ENCODE measurements at regions not wholly inside any gene's neighbourhood (a gene's known extent, or its start where the extent isn't known, plus 50 kb on each side); places are given as distances from the start of the nearest gene placed in this dataset.
"Not testable (repeated sequence)": the region's sequence is repeated elsewhere in the genome, so short reads cannot be mapped to it uniquely, and the experiment has no call there.

GRCh38 chr2:12567411-12567810, 149.3 kb upstream of the TRIB2 start:
- Histone ChIP-seq H3K9me3 (ENCODE audit: control insufficient read depth in 2 of 3, low read length in 3 of 3) (no peaks in the 10 kb centered on the region), H3K4me1 (ENCODE audit: control insufficient read depth in 2 of 2, insufficient read depth in 2 of 2, low read length in 2 of 2) (no peaks in the 10 kb centered on the region), H3K27me3 (ENCODE audit: control insufficient read depth in 2 of 2, insufficient read depth in 2 of 2, low read length in 2 of 2) (no peaks in the 10 kb centered on the region), H3K27ac (ENCODE audit: low read depth, low read length) (no peak overlapping the region), H3K4me3 (ENCODE audit: low read length) (no peak overlapping the region), H3K36me3 (ENCODE audit: control insufficient read depth in 2 of 3, insufficient read depth in 3 of 3, low read length in 3 of 3) (no peaks in the 10 kb centered on the region)
- H3K9me3 Mint-ChIP-seq, result peaks cover 0 to 2% (median 0%) of the 10 kb centered on the region in 11 donors
- POLR2A ChIA-PET, result no interaction called here
- peaks cover 4 to 31% (median 20%) of the 10 kb centered on the region in 7 donors for H3K4me1 Mint-ChIP-seq
- DNase-seq (no peak), ATAC-seq (no peak)
- H3K36me3 Mint-ChIP-seq, result peaks cover 0 to 2% (median 0%) of the 10 kb centered on the region in 5 donors
- no peak overlapping the region for H3K4me3 Mint-ChIP-seq
- peak overlapping the region in 1 of 9 donors; percentile 13 for H3K27ac Mint-ChIP-seq
- H3K27me3 Mint-ChIP-seq, result peaks cover 0 to 18% (median 0%) of the 10 kb centered on the region in 5 donors
- CTCF ChIA-PET, result no interaction called here
- intact Hi-C loops (cut with micrococcal nuclease), result no loop called here

GRCh38 chr2:12569510-12569909, 147.2 kb upstream of the TRIB2 start:
- H3K27ac ChIP-seq (ENCODE audit: low read depth, low read length); H3K36me3 ChIP-seq (ENCODE audit: control insufficient read depth in 2 of 3, insufficient read depth in 3 of 3, low read length in 3 of 3); H3K4me3 Mint-ChIP-seq; H3K4me1 ChIP-seq (ENCODE audit: control insufficient read depth in 2 of 2, insufficient read depth in 2 of 2, low read length in 2 of 2); H3K9me3 Mint-ChIP-seq; intact Hi-C loops (cut with micrococcal nuclease); ATAC-seq; H3K36me3 Mint-ChIP-seq; H3K4me3 ChIP-seq (ENCODE audit: low read length); H3K9me3 ChIP-seq (ENCODE audit: control insufficient read depth in 2 of 3, low read length in 3 of 3); CTCF ChIA-PET; H3K27me3 ChIP-seq (ENCODE audit: control insufficient read depth in 2 of 2, insufficient read depth in 2 of 2, low read length in 2 of 2); DNase-seq; POLR2A ChIA-PET: not testable (repeated sequence)
- H3K27me3 Mint-ChIP-seq, result peaks cover 0 to 12% (median 0%) of the 10 kb centered on the region in 5 donors
- peak overlapping the region in 1 of 9 donors; percentile 33 for H3K27ac Mint-ChIP-seq
- H3K4me1 Mint-ChIP-seq, result peaks cover 4 to 20% (median 15%) of the 10 kb centered on the region in 7 donors

- CTCF ChIA-PET; H3K9me3 Mint-ChIP-seq; H3K36me3 Mint-ChIP-seq; intact Hi-C loops (cut with micrococcal nuclease); H3K27ac ChIP-seq (ENCODE audit: low read depth, low read length); H3K9me3 ChIP-seq (ENCODE audit: control insufficient read depth in 2 of 3, low read length in 3 of 3); H3K4me3 Mint-ChIP-seq; H3K27me3 ChIP-seq (ENCODE audit: control insufficient read depth in 2 of 2, insufficient read depth in 2 of 2, low read length in 2 of 2); ATAC-seq; H3K4me3 ChIP-seq (ENCODE audit: low read length); DNase-seq; POLR2A ChIA-PET; H3K36me3 ChIP-seq (ENCODE audit: control insufficient read depth in 2 of 3, insufficient read depth in 3 of 3, low read length in 3 of 3); H3K4me1 ChIP-seq (ENCODE audit: control insufficient read depth in 2 of 2, insufficient read depth in 2 of 2, low read length in 2 of 2): not testable (repeated sequence)
- peak overlapping the region in 1 of 9 donors; percentile 33 for H3K27ac Mint-ChIP-seq
- H3K4me1 Mint-ChIP-seq, result peaks cover 4 to 18% (median 11%) of the 10 kb centered on the region in 7 donors
- peaks cover 0 to 11% (median 0%) of the 10 kb centered on the region in 5 donors for H3K27me3 Mint-ChIP-seq
Observed at GRCh38 chr2:12569929-12570328, 146.8 kb upstream of the TRIB2 start.

- peaks cover 0 to 16% (median 7%) of the 10 kb centered on the region in 7 donors for H3K4me1 Mint-ChIP-seq
- intact Hi-C loops (cut with micrococcal nuclease), result no loop called here
- no peak overlapping the region for H3K4me3 ChIP-seq (ENCODE audit: low read length)
- H3K27me3 ChIP-seq (ENCODE audit: control insufficient read depth in 2 of 2, insufficient read depth in 2 of 2, low read length in 2 of 2), result no peaks in the 10 kb centered on the region
- CTCF ChIA-PET, result no interaction called here
- no peak overlapping the region for H3K27ac ChIP-seq (ENCODE audit: low read depth, low read length)
- no peak overlapping the region for H3K4me3 Mint-ChIP-seq
- DNase-seq (no peak), ATAC-seq (no peak)
- H3K27me3 Mint-ChIP-seq, result peaks cover 0 to 2% (median 0%) of the 10 kb centered on the region in 5 donors
- H3K9me3 Mint-ChIP-seq, result peaks cover 0 to 4% (median 0%) of the 10 kb centered on the region in 11 donors
- POLR2A ChIA-PET, result interaction anchor here (0.6 to 0.8 kb wide), 3 partner anchors 9 to 296 kb away, joined by 3 read pairs; no protein-coding TSS in a partner anchor
- H3K4me1 ChIP-seq (ENCODE audit: control insufficient read depth in 2 of 2, insufficient read depth in 2 of 2, low read length in 2 of 2), result no peaks in the 10 kb centered on the region
- H3K36me3 ChIP-seq (ENCODE audit: control insufficient read depth in 2 of 3, insufficient read depth in 3 of 3, low read length in 3 of 3), result no peaks in the 10 kb centered on the region
- H3K9me3 ChIP-seq (ENCODE audit: control insufficient read depth in 2 of 3, low read length in 3 of 3), result no peaks in the 10 kb centered on the region
- H3K36me3 Mint-ChIP-seq, result no peaks in the 10 kb centered on the region
- no peak overlapping the region for H3K27ac Mint-ChIP-seq
Observed at GRCh38 chr2:12577091-12577490, 139.6 kb upstream of the TRIB2 start.

- intact Hi-C loops (cut with micrococcal nuclease), result no loop called here
- ATAC-seq (no peak), DNase-seq (no peak)
- ChIA-PET POLR2A (interaction anchor here (0.6 kb wide), 2 partner anchors 82 to 296 kb away, joined by 3 read pairs; no protein-coding TSS in a partner anchor), CTCF (no interaction called here)
- peaks cover 0 to 2% (median 0%) of the 10 kb centered on the region in 5 donors for H3K27me3 Mint-ChIP-seq
- Histone ChIP-seq H3K4me1 (ENCODE audit: control insufficient read depth in 2 of 2, insufficient read depth in 2 of 2, low read length in 2 of 2) (no peaks in the 10 kb centered on the region), H3K9me3 (ENCODE audit: control insufficient read depth in 2 of 3, low read length in 3 of 3) (no peaks in the 10 kb centered on the region), H3K27ac (ENCODE audit: low read depth, low read length) (no peak overlapping the region), H3K27me3 (ENCODE audit: control insufficient read depth in 2 of 2, insufficient read depth in 2 of 2, low read length in 2 of 2) (no peaks in the 10 kb centered on the region), H3K36me3 (ENCODE audit: control insufficient read depth in 2 of 3, insufficient read depth in 3 of 3, low read length in 3 of 3) (no peaks in the 10 kb centered on the region), H3K4me3 (ENCODE audit: low read length) (no peak overlapping the region)
- H3K4me1 Mint-ChIP-seq, result peaks cover 0 to 16% (median 9%) of the 10 kb centered on the region in 7 donors
- no peaks in the 10 kb centered on the region for H3K36me3 Mint-ChIP-seq
- H3K27ac Mint-ChIP-seq, result peak overlapping the region in 1 of 9 donors; percentile 28
- H3K9me3 Mint-ChIP-seq, result peaks cover 0 to 4% (median 0%) of the 10 kb centered on the region in 11 donors
- H3K4me3 Mint-ChIP-seq, result no peak overlapping the region
Observed at GRCh38 chr2:12577567-12578253, 139.0 kb upstream of the TRIB2 start.

- Histone ChIP-seq H3K4me3 (ENCODE audit: low read length) (no peak overlapping the region), H3K4me1 (ENCODE audit: control insufficient read depth in 2 of 2, insufficient read depth in 2 of 2, low read length in 2 of 2) (no peaks in the 10 kb centered on the region), H3K9me3 (ENCODE audit: control insufficient read depth in 2 of 3, low read length in 3 of 3) (no peaks in the 10 kb centered on the region), H3K27me3 (ENCODE audit: control insufficient read depth in 2 of 2, insufficient read depth in 2 of 2, low read length in 2 of 2) (no peaks in the 10 kb centered on the region), H3K36me3 (ENCODE audit: control insufficient read depth in 2 of 3, insufficient read depth in 3 of 3, low read length in 3 of 3) (no peaks in the 10 kb centered on the region), H3K27ac (ENCODE audit: low read depth, low read length) (no peak overlapping the region)
- Mint-ChIP-seq H3K4me3 (no peak overlapping the region), H3K9me3 (peaks cover 0 to 4% (median 0%) of the 10 kb centered on the region in 11 donors), H3K4me1 (peaks cover 0 to 16% (median 7%) of the 10 kb centered on the region in 7 donors), H3K36me3 (no peaks in the 10 kb centered on the region), H3K27me3 (peaks cover 0 to 8% (median 0%) of the 10 kb centered on the region in 5 donors), H3K27ac (no peak overlapping the region)
- ChIA-PET POLR2A (interaction anchor here (0.5 to 1.4 kb wide), 2 partner anchors 10 to 14 kb away, joined by 4 to 6 read pairs; no protein-coding TSS in a partner anchor), CTCF (no interaction called here)
- ATAC-seq, result no peak
- no peak for DNase-seq
- intact Hi-C loops (cut with micrococcal nuclease), result no loop called here
Observed at GRCh38 chr2:12579018-12579417, 137.7 kb upstream of the TRIB2 start.

GRCh38 chr2:12584338-12584737, 132.4 kb upstream of the TRIB2 start:
- Histone ChIP-seq H3K36me3 (ENCODE audit: control insufficient read depth in 2 of 3, insufficient read depth in 3 of 3, low read length in 3 of 3) (no peaks in the 10 kb centered on the region), H3K27ac (ENCODE audit: low read depth, low read length) (no peak overlapping the region), H3K9me3 (ENCODE audit: control insufficient read depth in 2 of 3, low read length in 3 of 3) (no peaks in the 10 kb centered on the region), H3K4me1 (ENCODE audit: control insufficient read depth in 2 of 2, insufficient read depth in 2 of 2, low read length in 2 of 2) (peaks cover 6 to 22% of the 10 kb centered on the region in 2 donors), H3K4me3 (ENCODE audit: low read length) (no peak overlapping the region), H3K27me3 (ENCODE audit: control insufficient read depth in 2 of 2, insufficient read depth in 2 of 2, low read length in 2 of 2) (no peaks in the 10 kb centered on the region)
- ATAC-seq (no peak), DNase-seq (no peak)
- Mint-ChIP-seq H3K27ac (no peak overlapping the region), H3K4me3 (no peak overlapping the region), H3K4me1 (peaks cover 18 to 46% (median 28%) of the 10 kb centered on the region in 7 donors), H3K36me3 (peaks cover 0 to 9% (median 0%) of the 10 kb centered on the region in 5 donors), H3K9me3 (peaks cover 0 to 10% (median 0%) of the 10 kb centered on the region in 11 donors), H3K27me3 (peaks cover 0 to 16% (median 0%) of the 10 kb centered on the region in 5 donors)
- CTCF ChIA-PET, result no interaction called here
- intact Hi-C loops (cut with micrococcal nuclease), result no loop called here
- POLR2A ChIA-PET, result no interaction called here

Measured in naive thymus-derived CD4-positive, alpha-beta T cell (primary cell).